ENCODE measurements at regions not wholly inside any gene's neighbourhood (a gene's known extent, or its start where the extent isn't known, plus 50 kb on each side); places are given as distances from the start of the nearest gene placed in this dataset.

DNA sequence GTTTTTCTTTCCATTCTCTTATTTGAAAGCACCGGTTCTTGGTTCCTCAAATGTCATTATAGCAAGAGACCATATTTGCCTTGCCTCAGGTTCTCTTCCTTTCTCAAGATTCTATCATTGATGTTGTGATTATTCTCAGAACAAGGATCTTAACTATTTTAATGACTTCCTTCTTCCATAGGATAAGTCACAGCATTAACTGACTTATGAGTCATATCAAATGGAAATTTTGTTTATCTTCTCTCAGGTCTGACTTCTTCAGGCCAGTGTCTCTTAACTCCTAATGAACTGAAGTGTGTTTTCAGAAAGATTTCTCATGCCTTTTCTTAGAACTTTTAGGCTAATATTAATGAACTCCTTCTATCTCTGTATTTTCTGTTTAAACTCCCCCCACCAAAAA, 794.6 kb upstream of the LRRN3 start:
- H3K27ac ChIP-seq: no peak overlapping the region
- DNase-seq (no peak), ATAC-seq (no peak)
- no peaks in the 10 kb centered on the region for H3K27me3 ChIP-seq
- WGBS (ENCODE audit: insufficient coverage, low coverage, low lambda C conversion rate, missing lambda C conversion rate): 69% methylated on average over 1 of the region's 1 CpG
- no peaks in the 10 kb centered on the region for H3K36me3 ChIP-seq
- H3K4me3 ChIP-seq: no peak overlapping the region
- H3K4me1 ChIP-seq: no peaks in the 10 kb centered on the region
- intact Hi-C loops (cut with DNase I): no loop called here
- no peak for TF ChIP-seq POLR2A (IDR thresholded peaks at IDR 0.05)
- TF ChIP-seq, protein P1, sequence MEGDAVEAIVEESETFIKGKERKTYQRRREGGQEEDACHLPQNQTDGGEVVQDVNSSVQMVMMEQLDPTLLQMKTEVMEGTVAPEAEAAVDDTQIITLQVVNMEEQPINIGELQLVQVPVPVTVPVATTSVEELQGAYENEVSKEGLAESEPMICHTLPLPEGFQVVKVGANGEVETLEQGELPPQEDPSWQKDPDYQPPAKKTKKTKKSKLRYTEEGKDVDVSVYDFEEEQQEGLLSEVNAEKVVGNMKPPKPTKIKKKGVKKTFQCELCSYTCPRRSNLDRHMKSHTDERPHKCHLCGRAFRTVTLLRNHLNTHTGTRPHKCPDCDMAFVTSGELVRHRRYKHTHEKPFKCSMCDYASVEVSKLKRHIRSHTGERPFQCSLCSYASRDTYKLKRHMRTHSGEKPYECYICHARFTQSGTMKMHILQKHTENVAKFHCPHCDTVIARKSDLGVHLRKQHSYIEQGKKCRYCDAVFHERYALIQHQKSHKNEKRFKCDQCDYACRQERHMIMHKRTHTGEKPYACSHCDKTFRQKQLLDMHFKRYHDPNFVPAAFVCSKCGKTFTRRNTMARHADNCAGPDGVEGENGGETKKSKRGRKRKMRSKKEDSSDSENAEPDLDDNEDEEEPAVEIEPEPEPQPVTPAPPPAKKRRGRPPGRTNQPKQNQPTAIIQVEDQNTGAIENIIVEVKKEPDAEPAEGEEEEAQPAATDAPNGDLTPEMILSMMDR (IDR thresholded peaks at IDR 0.05): no peak
- no peaks in the 10 kb centered on the region for H3K9me3 ChIP-seq

DNA sequence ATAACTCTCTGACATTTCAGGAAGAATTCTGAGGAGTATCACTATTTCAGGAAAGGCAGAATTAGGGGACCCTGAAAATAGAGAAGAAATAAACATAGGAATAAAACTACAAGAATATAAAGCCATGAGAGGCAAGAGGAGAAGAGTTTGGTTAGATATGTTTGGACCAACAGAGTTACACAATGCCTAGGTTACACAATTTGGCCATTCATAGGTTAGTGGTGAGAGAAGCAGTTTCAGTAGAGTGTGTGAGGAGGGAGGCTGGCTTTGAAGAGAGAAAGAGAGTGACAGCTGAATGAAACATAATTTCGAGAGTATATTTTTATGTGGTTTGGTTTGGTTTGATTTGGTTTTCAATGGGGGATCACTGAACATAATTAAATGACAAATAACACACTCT, 783.2 kb upstream of the LRRN3 start:
- H3K36me3 ChIP-seq: no peaks in the 10 kb centered on the region
- 86% methylated on average over 1 of the region's 1 CpG for WGBS (ENCODE audit: insufficient coverage, low coverage, low lambda C conversion rate, missing lambda C conversion rate)
- H3K4me1 ChIP-seq: no peaks in the 10 kb centered on the region
- DNase-seq (no peak), ATAC-seq (peak in 1 of 4 donors; percentile 38)
- no peak overlapping the region for H3K4me3 ChIP-seq
- no peak overlapping the region for H3K27ac ChIP-seq
- H3K9me3 ChIP-seq: no peaks in the 10 kb centered on the region
- no peaks in the 10 kb centered on the region for H3K27me3 ChIP-seq
- TF ChIP-seq, protein P1 (IDR thresholded peaks at IDR 0.05): no peak
- no peak for TF ChIP-seq POLR2A (IDR thresholded peaks at IDR 0.05)
- intact Hi-C loops (cut with DNase I): no loop called here

DNA sequence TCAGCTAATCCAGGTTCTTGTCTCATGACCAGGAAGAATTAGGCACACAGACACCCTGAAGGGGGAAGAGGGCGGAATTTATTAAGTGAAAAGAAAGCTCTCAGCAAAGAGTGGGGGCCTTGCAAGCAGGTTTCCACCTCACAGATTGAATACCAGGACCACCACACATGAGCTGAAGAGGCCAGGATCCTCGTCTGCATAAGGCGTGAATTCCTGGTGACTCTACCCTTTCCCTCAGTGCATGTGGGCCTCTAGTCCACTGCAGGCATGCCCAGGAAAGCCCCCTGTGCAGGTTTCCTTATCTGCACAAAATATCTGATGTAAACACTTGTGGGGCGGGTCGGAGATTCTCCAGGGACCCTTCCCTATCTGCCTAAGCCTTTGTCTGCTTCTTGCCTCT, 782.1 kb upstream of the LRRN3 start:
- H3K27ac ChIP-seq: no peak overlapping the region
- no peaks in the 10 kb centered on the region for H3K36me3 ChIP-seq
- H3K9me3 ChIP-seq: no peaks in the 10 kb centered on the region
- intact Hi-C loops (cut with DNase I): no loop called here
- ATAC-seq (no peak), DNase-seq (no peak)
- no peaks in the 10 kb centered on the region for H3K27me3 ChIP-seq
- TF ChIP-seq, protein P1 (IDR thresholded peaks at IDR 0.05): no peak
- TF ChIP-seq POLR2A (IDR thresholded peaks at IDR 0.05): no peak
- WGBS (ENCODE audit: insufficient coverage, low coverage, low lambda C conversion rate, missing lambda C conversion rate): 69% methylated on average over 3 of the region's 5 CpGs
- H3K4me3 ChIP-seq: no peak overlapping the region
- no peaks in the 10 kb centered on the region for H3K4me1 ChIP-seq

DNA sequence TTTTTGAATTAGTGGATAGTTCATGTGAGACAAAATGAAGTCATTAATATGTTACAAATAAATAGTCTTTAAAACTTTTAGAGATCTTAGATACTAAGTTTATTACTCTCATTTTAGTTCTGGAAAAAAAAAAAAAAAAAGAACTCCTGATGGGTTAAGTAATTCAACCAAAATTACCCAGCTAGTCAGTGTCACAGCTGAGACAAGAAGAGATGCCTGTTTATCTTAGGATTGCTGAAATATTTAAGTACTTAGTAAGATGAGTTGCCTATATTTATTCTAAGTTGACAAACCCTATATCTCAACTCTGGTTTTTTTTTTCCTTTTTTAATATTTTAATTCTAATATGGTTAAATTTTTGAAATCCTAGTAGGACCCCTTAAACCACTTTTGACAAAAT, 781.0 kb upstream of the LRRN3 start:
- Histone ChIP-seq H3K27me3 (no peaks in the 10 kb centered on the region), H3K4me1 (no peaks in the 10 kb centered on the region), H3K9me3 (no peaks in the 10 kb centered on the region), H3K36me3 (no peaks in the 10 kb centered on the region), H3K27ac (no peak overlapping the region), H3K4me3 (no peak overlapping the region)
- TF ChIP-seq POLR2A (IDR thresholded peaks at IDR 0.05): no peak
- TF ChIP-seq, protein P1 (IDR thresholded peaks at IDR 0.05): no peak
- ATAC-seq: no peak
- no peak for DNase-seq
- intact Hi-C loops (cut with DNase I): no loop called here

DNA sequence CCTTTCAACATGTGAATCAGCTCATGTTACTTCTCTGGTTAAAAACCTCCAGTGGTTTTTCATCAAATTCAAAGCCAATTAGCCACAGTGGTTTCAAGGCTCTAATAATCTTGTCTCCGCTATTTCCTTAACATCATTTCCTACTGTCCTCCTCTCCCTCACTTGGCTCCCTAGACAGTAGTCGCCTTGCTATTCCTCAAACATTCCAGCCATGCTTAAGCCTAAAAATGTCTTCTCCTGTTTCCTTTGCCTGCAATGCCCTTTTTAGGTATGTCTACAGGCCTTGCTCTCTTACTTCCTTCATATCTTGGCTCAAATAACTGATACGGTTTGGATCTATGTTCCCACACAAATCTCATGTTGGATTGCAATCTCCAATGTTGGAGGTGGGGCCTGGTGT, 779.4 kb upstream of the LRRN3 start:
- intact Hi-C loops (cut with DNase I): no loop called here
- H3K9me3 ChIP-seq: no peaks in the 10 kb centered on the region
- no peak overlapping the region for H3K27ac ChIP-seq
- ATAC-seq (no peak), DNase-seq (no peak)
- H3K36me3 ChIP-seq: no peaks in the 10 kb centered on the region
- H3K4me3 ChIP-seq: no peak overlapping the region
- H3K4me1 ChIP-seq: no peaks in the 10 kb centered on the region
- WGBS (ENCODE audit: insufficient coverage, low coverage, low lambda C conversion rate, missing lambda C conversion rate): 52% methylated on average over 3 of the region's 3 CpGs
- no peaks in the 10 kb centered on the region for H3K27me3 ChIP-seq
- TF ChIP-seq, protein P1 (IDR thresholded peaks at IDR 0.05): no peak
- TF ChIP-seq POLR2A (IDR thresholded peaks at IDR 0.05): no peak

All from right lobe of liver (tissue), 6 donors.